GM18498 (cell line): ENCODE measurements at regions not wholly inside any gene's neighbourhood (a gene's known extent, or its start where the extent isn't known, plus 50 kb on each side); places are given as distances from the start of the nearest gene placed in this dataset.
"Not testable (repeated sequence)": the region's sequence is repeated elsewhere in the genome, so short reads cannot be mapped to it uniquely, and the experiment has no call there.

Experiments used
- ATAC-seq: cut with Tn5 transposase; IDR thresholded peaks from one replicate; pipeline ENCODE4 v1.9.1; 2021; ENCODE audit warnings: mild to moderate bottlenecking, moderate library complexity; ENCODE audit not compliant: unreplicated experiment

DNA sequence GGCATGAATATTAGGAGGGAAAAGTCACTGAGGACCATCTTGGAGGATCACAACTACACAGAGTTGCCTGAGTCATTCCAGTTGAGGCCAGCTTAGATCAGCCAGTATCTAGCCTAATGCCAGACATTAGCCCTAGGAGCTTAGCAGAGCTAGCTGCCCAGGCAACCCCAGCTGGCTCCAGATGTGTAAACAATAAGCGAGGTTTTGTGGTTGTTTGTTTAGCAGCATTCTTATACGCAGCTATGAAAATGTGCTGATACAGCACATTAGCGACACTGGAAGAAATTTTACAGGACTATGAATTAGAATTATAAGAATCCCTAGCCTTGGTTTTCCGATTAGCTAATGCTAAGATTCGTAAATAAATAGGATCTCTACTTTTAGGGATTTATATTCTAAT is 59.3 kb downstream of the BTBD3 start:
- ATAC-seq, result no peak

DNA sequence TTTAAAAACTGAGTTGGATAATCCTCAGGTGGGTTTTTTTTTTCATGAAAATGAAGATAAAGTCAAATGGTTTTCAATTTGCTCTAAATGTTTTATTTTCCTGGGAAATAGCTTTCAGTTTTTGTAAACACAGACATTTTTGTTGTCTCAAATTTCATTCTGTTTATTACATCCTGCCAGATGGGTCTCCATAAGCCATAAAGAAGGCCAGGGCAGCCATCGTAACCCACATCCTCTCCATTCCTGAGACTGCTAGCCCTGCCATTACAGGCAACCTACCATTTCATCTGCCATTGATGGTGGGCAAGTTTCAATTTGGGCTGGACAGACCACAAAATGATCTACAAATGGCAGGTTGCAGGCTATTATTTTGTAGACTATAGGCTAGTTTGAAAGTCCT is 60.8 kb downstream of the BTBD3 start:
- ATAC-seq, result no peak

DNA sequence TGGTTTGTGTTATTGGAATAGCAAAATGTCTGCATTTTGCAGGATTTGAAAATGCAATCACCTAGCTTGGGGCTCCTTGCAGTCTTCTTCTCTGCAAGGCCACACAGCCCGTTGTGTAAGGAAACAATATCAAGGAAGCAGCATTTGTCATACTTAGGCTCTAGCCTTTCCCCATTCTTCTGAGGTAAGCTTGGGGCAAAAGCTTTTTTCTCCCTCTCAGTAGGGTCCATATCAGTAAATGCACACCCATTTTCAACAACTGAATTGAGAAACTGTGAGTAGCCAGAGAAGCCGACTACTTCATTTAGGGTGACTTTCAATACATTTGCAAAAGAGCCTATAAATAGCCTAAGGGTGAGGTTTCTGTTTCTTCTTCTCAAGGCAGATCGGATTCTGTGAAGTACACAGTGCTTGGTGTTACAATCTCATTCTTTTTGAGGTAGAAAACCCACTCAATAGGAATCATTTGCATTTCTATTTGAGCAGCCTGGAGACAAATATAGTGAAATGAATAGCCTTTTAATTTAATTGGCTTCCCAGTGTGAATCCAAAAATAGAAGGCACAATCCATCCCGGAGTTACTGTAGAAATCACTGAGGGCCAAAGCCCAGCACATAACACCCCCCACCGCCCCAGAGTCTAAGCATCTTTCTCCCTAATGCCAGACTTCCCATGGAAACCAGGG is 61.8 kb downstream of the BTBD3 start:
- peak; percentile 90 for ATAC-seq

DNA sequence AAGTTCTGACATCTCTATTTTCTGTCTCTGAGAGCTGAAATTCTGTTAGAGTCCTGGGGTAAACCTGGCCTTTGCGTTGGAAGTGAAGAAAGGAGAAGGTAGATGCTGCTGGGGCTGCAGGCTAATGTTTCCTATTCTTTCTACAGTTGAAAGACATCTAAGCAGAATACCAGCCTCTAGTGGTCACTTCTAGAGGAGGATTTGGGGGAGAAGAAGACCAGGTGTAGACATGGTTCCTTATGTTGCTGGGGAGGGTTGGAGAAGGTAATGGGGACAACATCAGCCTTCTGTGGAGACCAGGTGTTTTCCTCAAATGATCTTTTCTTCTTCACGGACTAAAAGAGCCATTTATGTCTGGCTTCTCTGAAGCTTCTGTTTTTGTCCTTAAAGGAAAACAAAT is 62.6 kb downstream of the BTBD3 start:
- no peak for ATAC-seq

DNA sequence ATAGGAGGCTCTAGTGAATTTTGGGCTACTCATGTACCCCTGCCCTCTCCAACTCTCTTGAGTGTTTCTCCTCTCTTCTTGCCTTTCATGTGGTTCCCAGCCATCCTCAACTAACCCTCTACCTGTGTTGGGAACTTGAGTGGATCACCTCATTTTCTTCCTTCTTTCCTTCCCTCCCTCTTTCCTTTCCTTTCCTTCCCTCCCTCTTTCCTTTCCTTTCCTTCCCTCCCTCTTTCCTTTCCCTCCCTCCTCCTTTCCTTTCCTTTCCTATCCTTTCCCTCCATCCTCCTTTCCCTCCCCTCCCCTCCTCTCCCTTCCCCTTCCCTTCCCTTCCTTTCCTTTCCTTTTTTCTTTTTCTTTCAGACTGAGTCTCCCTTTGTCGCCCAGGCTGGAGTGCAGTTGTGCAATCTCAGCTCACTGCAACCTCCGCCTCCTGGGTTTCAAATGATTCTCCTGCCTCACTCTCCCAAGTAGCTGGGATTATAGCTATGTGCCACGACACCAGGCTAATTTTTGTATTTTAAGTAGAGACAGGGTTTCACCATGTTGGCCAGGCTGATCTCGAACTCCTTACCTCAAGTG is 63.8 kb downstream of the BTBD3 start:
- ATAC-seq, result no peak

DNA sequence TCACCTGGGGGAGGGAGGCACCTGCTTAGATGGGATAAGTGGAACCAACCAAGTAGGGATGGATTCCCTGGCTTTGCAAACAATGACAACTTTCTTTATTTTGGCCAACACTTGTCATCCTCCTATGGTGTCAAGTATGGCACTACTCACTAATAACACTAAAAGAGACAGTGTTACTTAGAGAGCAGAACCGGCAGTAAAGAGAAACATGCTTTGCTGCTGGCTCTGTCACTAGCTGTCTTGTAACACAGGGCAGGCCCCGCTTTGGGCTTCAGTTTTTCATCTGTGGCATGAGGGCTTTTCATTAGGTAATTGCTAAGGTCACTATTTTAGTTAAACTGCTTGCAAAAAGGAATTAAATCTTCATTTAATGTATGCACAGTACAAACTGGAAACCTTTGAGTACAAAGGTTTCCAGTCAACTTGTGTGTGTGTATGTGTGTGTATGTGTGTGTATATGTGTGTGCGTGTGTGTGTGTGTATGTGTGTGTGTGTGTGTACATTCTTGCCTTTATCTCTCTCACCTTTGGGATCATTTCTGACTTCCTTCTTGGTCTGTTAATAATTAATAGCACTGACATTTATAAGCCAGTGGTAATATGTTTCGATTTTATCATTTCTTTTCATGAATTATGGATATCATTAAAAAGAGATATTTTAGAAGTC is 64.7 kb downstream of the BTBD3 start:
- ATAC-seq, result no peak

DNA sequence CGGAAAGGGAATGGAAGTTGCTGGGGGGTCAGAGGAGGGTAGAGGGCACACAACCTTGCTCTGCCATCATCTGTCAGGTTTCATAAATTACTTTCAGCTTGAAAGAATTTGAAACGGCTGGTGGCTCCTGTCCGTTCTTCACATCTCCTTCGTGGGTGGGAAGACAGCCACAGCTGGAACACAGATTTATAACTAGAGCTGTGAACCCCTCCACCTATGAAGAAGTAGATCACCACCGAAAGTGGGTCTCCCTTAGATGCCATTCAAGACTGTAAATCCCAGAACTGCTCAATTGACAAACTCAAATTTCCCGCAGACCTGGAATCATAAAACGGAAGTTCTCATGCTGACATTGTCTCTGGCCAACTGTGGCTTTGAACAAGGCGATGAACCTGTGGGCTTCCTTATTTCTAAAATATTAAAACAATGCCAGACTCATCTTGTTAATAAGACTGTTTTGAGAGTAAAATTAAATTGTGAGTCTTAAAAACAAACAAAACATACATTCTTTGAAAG is 65.3 kb downstream of the BTBD3 start:
- no peak for ATAC-seq

DNA sequence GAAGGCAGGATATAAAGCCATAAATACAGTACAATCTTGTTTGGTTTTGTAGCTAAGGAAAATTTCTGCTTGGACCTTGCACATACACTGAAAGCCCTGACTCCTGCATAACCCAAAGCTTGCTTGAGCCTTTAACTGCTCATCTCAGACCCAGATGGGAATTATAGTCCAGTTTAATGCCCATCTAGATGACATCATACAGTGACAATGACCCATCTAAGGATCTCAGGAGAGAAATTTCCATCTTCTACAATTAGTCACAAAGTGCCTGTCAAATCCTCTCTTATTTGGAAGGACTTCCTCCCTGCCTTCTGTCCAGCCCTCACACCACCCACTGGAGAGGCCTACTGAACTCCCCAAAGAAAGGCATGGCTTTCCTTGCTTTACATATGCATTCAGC is 69.3 kb downstream of the BTBD3 start:
- no peak for ATAC-seq

DNA sequence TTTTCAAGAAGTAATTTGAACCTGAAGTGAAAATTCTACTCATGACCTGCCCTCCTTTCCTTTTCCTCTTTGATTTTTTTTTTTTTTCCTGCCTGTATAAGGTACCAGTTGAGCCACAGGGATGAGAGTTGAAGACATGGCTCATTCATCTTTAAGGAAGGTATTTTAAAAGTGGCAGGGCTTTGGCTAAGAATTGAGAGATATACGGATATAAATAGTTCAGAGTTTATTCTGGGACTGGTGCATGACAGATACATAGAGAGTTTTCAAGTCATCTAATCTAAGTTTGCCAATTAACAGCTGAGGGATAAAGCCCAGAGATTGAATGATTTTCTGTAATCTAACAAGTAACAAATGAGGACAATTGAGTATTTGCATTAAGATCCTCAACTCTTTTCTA is 69.8 kb downstream of the BTBD3 start:
- no peak for ATAC-seq

DNA sequence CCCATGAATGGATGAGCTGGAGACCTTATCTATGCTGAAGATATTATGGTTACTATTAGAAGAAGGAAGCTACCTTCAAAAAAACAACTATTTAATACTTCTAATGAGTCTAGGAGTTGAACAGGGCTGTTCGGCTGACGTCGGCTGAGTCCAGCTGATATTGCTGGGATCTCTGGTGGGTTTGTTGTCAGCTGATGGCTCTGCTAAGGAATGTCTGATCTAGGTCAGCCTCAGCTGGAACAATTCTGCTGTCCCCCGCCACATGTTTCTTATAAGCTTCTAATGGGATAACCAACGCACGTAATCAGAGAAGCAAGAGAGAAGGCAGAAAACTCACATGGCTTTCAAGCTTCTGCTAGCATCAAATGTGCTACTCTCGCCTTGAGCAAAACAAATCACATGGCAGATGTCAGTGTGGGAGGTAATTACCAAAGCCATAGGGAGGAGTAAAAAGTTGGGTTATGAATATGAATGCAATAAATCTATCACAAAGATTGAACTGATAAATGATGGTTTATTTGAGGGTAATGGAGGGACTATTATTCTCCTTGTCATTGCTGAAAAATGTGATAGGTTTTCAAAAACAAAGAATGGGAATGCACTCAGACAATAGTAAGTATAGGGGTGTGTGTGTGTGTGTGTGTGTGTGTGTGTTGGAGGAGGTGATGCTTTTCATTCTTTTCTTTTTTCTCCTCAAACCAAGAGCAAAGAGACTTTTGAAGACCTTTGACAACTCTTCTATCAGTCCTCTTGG is 71.5 kb downstream of the BTBD3 start:
- ATAC-seq, result no peak

DNA sequence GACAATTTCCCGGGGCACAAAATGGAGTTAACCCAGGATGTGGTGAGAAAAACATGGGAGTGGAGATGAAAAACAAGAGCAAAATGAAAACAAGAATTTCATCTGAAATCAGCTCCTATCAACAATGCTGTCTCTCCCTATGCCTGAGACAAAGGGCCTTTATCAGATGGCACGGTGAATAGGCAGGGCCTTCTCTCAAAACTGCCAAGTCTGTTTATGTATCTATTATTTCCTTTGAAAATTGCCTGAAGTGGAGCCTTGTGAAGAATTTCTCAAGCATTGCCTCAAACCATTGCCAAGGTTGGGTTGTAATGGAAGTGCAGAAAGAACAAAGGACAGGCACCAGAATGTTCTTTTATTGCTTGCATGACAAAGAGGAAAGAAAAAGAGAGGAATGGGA is 74.7 kb downstream of the BTBD3 start:
- no peak for ATAC-seq

DNA sequence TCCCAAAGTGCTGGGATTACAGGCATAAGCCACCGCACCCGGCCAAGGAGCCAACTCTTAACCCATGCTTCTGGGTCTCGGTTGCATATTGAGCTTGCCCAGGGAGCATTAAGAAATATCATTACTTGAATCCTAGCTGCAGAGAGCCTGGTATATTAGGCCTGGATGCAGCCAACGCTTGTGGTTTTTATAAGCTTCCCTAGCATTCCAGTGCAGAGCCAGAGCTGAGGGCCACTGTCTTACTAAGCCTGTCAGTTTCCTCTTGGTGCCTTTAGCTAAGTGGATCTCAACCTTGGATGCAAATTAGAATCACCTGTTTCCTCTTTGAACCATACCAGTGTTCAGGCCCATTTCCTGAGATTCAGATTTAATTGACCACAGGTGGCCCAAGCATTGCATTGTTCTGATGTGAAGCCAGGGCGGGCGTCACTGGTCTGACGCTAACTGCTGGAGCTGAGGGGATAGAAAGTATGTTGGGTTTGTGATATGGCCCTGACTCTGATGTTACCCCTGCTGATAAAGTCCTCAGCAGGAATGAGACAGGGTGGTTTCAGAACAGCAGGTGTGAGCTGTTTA is 76.3 kb downstream of the BTBD3 start:
- no peak for ATAC-seq

DNA sequence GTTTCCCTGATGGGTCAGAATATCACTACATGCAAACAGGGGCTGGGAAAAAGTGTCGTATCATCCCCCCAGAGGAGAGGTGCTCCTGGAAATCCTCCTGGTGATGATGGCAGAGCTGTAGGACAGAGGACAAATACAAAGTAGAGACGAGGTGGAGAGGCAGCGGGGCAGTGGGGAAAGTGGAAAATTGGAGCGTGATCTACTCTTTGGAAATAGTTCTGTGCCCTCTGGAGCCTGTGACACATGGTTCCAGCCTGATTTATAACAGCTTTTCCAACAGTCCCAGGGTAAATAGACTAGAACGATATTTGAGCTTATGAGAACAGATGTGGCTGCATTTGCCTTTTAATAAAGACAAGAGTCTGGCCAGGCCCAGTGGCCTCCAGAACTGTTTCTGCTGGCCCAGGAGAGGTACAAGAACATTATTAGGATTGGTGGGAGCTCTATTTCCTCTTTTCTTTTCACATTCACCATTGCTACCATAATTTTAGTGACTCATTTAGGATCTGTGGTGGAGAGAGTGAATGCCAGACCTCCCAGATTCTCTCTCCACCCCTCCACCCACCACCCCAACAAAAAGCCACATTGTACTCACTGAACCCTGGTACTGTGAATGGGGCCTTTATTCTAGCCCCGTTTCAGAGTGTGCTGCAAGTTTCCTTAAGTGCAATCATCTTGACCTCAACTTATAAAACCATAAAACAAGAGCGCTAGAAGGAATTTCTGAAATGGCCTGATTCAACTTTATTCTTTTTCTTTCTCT is 78.3 kb downstream of the BTBD3 start:
- no peak for ATAC-seq

DNA sequence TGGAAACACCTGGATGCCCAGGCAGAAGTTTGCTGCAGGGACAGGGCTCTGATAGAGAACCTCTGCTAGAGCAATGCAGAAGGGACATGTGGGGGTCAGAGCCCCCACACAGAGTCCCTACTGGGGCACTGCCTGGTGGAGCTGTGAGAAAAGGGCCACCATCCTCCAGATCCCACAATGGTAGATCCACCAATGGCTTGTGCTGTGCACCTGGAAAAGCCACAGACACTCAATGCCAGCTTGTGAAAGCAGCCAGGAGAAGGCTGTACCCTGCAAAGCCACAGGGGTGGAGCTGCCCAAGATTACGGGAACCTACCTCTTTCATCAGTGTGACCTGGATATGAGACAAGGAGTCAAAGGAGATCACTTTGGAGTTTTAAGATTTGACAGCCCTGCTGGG is 87.1 kb downstream of the BTBD3 start:
- not testable (repeated sequence) for ATAC-seq

DNA sequence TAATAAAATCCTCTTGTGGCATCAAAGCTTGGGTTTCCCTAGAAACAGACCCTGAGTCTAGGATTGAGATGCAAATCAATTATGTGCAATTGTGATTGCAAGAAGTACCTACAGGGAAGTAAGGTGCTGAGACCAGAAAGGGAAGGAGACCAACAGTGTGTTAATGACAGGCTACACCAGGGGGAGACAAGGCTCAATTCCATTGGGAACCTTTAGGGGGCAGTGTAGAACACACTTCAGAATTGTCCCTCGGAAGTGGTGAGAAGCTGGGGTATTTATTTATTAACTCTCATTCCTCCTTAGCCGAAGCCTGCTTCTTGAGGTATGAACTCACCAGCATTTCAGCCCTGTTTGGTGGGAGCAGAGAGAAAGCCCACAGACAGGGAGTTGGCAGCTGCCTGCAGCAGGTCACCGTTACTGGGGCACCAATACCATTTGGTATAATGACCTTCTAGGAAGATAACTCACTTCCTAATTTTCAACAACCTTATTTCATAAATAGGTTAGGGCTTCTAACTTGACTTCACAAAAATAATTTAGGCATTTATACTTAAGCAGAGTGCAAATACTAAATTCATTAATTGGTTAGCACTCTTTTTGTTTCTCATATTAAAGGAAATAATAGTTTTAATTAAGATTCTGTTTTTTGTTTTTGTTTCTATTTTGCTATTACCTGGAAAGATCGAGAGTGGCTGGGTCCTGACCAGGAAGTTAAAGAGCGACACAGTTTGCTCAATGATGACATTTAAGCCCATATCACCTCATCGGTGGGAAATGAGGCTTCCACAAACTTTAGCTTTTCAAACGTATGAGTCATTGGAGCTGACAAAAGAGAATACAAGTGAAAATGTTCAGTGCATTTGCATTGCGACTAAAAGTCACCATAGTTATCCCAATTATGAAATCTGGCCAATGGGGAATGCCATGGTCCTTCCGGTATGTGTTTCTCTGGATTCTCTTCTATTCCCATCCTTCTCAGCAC is 94.8 kb downstream of the BTBD3 start:
- ATAC-seq, result peak; percentile 68

DNA sequence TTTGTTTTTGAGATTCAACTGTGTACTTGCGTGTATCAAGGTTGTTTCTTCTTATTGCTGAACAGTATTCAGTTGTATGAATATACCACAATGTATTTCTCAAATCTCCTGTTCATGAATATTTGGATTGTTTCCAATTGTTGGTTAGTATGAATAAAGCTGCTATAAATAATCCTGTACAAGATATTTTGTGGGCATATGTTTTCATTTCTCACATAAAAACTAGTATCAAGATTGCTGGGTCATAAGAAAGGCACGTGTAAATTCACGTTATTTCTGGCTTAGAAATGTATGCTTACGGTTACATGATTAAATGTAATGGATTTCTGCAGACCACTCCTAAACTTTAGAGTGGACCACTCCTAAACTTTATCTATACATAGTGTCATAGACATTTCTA is 96.6 kb downstream of the BTBD3 start:
- ATAC-seq, result no peak

DNA sequence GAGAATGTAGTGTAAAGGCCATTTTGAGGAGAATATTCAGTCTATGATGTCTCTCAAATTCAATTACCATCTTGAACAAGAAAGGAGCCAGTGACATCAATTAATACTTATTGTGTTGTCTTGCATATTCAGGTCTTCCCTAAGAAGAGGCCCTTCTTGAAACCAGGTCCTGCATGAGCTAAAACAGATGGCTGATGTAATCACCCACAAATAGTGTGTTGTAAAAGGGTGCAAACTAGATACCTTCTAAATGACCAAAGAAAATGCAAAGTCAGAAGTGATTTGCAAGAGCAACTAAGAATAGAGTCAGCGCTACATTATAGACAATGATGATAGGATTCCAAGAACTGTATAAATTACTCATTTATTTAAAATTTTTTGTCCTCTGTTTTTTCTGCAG is 97.0 kb downstream of the BTBD3 start:
- ATAC-seq, result no peak

DNA sequence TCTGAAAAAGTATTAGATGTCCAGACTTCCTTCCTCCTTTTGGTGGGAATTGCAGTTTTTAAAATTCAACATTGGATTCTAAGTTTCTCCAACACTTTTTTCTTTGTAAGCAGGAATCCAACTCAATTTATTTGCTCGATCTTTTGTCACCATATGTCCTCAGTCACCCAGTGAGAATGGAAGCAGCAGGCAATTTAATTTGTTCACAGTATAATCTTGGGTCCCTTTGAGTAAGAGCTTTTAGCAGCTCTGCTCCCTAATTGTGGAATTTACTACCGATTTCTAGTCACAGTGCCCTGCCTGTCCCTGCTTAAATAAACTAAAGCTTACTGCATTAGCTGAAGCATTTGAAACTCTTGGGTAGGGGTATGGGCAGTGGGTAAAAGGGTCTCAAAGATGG is 98.6 kb downstream of the BTBD3 start:
- ATAC-seq, result no peak

DNA sequence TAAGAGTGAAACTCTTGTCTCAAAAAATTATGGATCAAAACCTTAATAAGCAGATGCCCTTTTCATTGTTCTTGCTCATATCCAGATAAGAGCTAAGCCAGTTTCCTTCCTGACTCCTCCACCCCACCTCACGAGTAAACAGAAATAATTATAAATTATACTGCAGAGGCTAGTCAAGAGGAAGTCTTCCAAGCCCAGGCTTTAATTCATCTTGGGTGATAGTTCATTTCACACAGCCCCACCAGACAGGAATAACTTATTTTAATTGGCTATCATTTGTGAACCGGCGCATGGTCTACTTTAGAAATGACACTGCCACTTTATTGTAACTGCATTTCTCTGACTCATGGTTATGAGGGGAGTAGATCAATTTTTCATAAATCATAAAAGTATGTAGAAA is 102.0 kb downstream of the BTBD3 start:
- no peak for ATAC-seq
